Panc1 (cell line): ENCODE measurements at regions not wholly inside any gene's neighbourhood (a gene's known extent, or its start where the extent isn't known, plus 50 kb on each side); places are given as distances from the start of the nearest gene placed in this dataset.

Experiments used
- ATAC-seq: fragments of 200-7000 bp; cut with Tn5 transposase; 2 replicates; pipeline ENCODE4 v1.9.1; 2020; ENCODE audit warnings: mild to moderate bottlenecking, moderate library complexity
- BruUV-seq: library from RNA; stranded (reverse); fragments of 400-500 nt; replicated peaks from 2 replicates; lab custom pipeline; 2021; lab: Mats Ljungman, UMichigan
- CTCF ChIA-PET: fragments of 300-600 bp; sonication (Branson Sonifier 250); formaldehyde crosslinking; loops from one replicate; lab custom pipeline; 2022; ENCODE audit warnings: antibody characterized with exemption; lab: Charles Lee
- POLR2A ChIA-PET: fragments of 300-600 bp; sonication (Branson Sonifier 250); formaldehyde crosslinking; loops from one replicate; lab custom pipeline; 2022; ENCODE audit warnings: antibody characterized with exemption; lab: Charles Lee
- DNase-seq: peaks from one replicate; pipeline ENCODE4 v3.0.0-alpha.2; 2010; ENCODE audit warnings: low read depth, low spot score
- H3K27ac ChIP-seq: 2 replicates; pipeline ENCODE4 v1.5.1; 2011; ENCODE audit warnings: mild to moderate bottlenecking, low read length, inconsistent platforms
- H3K27me3 ChIP-seq: fragments of 200-500 bp; sonication (Bioruptor generic); 2 replicates; pipeline ENCODE4 v1.6.0; 2014; ENCODE audit warnings: low read length, inconsistent platforms; ENCODE audit not compliant: control insufficient read depth, insufficient read depth
- H3K36me3 ChIP-seq: fragments of 200-500 bp; sonication (Bioruptor generic); 2 replicates; pipeline ENCODE4 v1.5.1; 2014; ENCODE audit warnings: inconsistent platforms, mild to moderate bottlenecking, low read length, moderate library complexity; ENCODE audit not compliant: control insufficient read depth, insufficient read depth
- H3K4me1 ChIP-seq: 2 replicates; pipeline ENCODE4 v1.5.1; 2011; ENCODE audit warnings: inconsistent platforms, mild to moderate bottlenecking, low read length, moderate library complexity; ENCODE audit not compliant: control insufficient read depth, insufficient read depth
- H3K4me3 ChIP-seq, 2 experiments: 2 replicates each; pipeline ENCODE4 v1.5.1; 2011 to 2012; ENCODE audit warnings: low read depth in 2 of 2, low read length in 2 of 2, mild to moderate bottlenecking in 2 of 2, inconsistent platforms in 1 of 2, moderate library complexity in 1 of 2
- H3K9me3 ChIP-seq: fragments of 200-500 bp; sonication (Bioruptor generic); 2 replicates; pipeline ENCODE4 v1.5.1; 2014; ENCODE audit warnings: low read depth, mild to moderate bottlenecking, inconsistent platforms, low read length, moderate library complexity; ENCODE audit not compliant: control insufficient read depth, insufficient read depth
- CTCF ChIP-seq: fragments of 450-650 bp; IDR thresholded peaks from 2 replicates; pipeline ENCODE4 v1.5.1; 2017; ENCODE audit warnings: mild to moderate bottlenecking
- POLR2AphosphoS5 ChIP-seq: IDR thresholded peaks from 2 replicates; pipeline ENCODE4 v1.6.1; 2012; ENCODE audit warnings: mild to moderate bottlenecking, low read depth, low read length, moderate library complexity
- REST ChIP-seq, 2 experiments: IDR thresholded peaks; 2 replicates each; pipeline ENCODE4 v1.6.1; 2011 to 2012; ENCODE audit warnings: low read depth in 2 of 2, control low read depth in 1 of 2, low read length in 1 of 2, mild to moderate bottlenecking in 1 of 2, moderate library complexity in 1 of 2; ENCODE audit not compliant: insufficient read depth in 1 of 2
- SIN3A ChIP-seq: IDR thresholded peaks from 2 replicates; pipeline ENCODE4 v1.6.1; 2012; ENCODE audit warnings: low read depth, mild to moderate bottlenecking, low read length, moderate library complexity, borderline replicate concordance; ENCODE audit not compliant: insufficient read depth
- TCF7L2 ChIP-seq: IDR thresholded peaks from 2 replicates; pipeline ENCODE4 v1.6.1; 2011; ENCODE audit warnings: mild to moderate bottlenecking, low read depth, low read length, inconsistent platforms
- in situ Hi-C: cut with HindIII; loops from 2 replicates; pipeline ENCODE4 v1.10.0; 2016; ENCODE audit warnings: low sequenced_read_pairs, low pct_unique_long_range_greater_than_20kb
- intact Hi-C: fragments of 100-400 bp; cut with micrococcal nuclease; formaldehyde crosslinking; loops from one replicate; pipeline ENCODE4 v1.10.0; 2022; ENCODE audit not compliant: unreplicated experiment

GRCh38 chr7:46397591-46397990, 476.5 kb upstream of the IGFBP3 start:
- Histone ChIP-seq H3K27ac (no peak overlapping the region), H3K9me3 (no peaks in the 10 kb centered on the region), H3K4me3 (no peak overlapping the region), H3K27me3 (no peaks in the 10 kb centered on the region), H3K4me1 (no peaks in the 10 kb centered on the region), H3K36me3 (no peaks in the 10 kb centered on the region)
- DNase-seq (no peak), ATAC-seq (no peak)
- CTCF ChIA-PET = no interaction called here
- no TSS peak for BruUV-seq
- intact Hi-C loops = no loop called here
- in situ Hi-C loops = no loop called here
- POLR2A ChIA-PET = interaction anchor here (0.6 kb wide), 1 partner anchor 918 kb away, joined by 3 read pairs; no protein-coding TSS in a partner anchor
- TF ChIP-seq CTCF = no peak
- TF ChIP-seq REST (IDR thresholded peaks at IDR 0.05; ENCODE audit: insufficient read depth in 1 of 2, low read depth in 2 of 2, low read length in 1 of 2) = no peak

- H3K36me3 ChIP-seq = no peaks in the 10 kb centered on the region
- H3K27me3 ChIP-seq = no peaks in the 10 kb centered on the region
- H3K4me3 ChIP-seq = no peak overlapping the region
- no peak for TF ChIP-seq REST (IDR thresholded peaks at IDR 0.05; ENCODE audit: insufficient read depth in 1 of 2, low read depth in 2 of 2, low read length in 1 of 2)
- no peak for TF ChIP-seq TCF7L2
- TF ChIP-seq SIN3A = no peak
- no peak for TF ChIP-seq CTCF
- TF ChIP-seq POLR2AphosphoS5 = no peak
- ChIA-PET POLR2A (no interaction called here), CTCF (no interaction called here)
- no peaks in the 10 kb centered on the region for H3K4me1 ChIP-seq
- H3K9me3 ChIP-seq = no peaks in the 10 kb centered on the region
- in situ Hi-C loops (no loop called here), intact Hi-C loops (no loop called here)
- ATAC-seq = no peak
- no TSS peak for BruUV-seq
- H3K27ac ChIP-seq = no peak overlapping the region
- DNase-seq = no peak
Observed at GRCh38 chr7:46396481-46396880, 475.4 kb upstream of the IGFBP3 start.
